ENCODE measurements at regions not wholly inside any gene's neighbourhood (a gene's known extent, or its start where the extent isn't known, plus 50 kb on each side); places are given as distances from the start of the nearest gene placed in this dataset.
"Not testable (repeated sequence)": the region's sequence is repeated elsewhere in the genome, so short reads cannot be mapped to it uniquely, and the experiment has no call there.

DNA sequence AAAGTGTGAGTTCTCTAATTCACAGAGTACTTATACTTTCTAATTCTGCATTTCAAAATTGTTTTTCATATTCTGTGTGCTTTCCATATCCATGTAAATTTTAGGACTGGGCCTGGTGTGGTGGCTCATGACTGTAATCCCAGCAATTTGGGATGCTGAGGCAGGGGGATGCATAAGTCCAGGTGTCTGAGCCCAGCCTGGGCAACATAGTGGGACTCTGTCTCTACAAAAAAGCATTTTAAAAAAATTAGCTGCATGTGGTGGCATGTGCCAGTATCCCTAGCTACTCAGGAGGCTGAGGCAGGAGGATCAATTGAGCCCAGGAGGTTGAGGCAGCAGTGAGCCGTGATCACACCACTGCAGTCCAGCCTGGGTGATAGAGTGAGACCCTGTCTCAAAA lies 382.6 kb upstream of the AKR1E2 start:
- no peak for DNase-seq (ENCODE audit: low read depth in 2 of 2)

DNA sequence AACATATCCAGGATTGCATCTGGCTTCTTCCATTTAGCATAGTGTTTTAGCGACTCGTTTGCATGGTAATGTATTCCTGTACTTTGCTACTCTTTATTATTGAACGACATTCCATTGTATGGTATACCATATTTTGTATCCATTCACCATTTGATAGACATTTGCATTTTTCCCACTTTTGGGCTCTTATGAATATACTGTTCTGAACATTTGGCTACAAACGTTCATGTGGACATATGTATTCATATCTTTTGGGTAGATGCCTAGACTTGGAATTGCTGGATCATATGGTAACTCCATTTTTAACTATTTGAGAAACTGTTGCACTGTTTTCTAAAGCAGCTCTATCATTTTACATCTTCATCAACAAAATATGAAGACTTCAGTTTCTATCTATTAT lies 383.7 kb upstream of the AKR1E2 start:
- no peak for DNase-seq (ENCODE audit: low read depth in 2 of 2)

DNA sequence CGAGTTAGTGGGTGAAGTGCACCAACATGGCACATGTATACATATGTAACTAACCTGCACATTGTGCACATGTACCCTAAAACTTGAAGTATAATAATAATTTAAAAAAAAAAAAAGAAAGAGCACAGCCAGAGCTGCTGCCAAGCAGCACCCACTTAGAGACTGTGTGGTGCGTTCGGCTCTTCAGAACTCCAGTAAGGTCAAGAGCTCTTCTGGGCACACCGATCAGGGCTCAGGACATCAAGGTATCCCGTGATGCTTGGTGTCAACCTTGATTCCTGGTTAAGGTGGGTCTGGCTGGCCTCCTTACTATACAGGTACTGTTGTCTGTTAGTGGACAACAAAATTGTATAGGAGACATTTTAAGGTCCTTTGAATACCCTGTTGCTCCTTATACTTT lies 385.7 kb upstream of the AKR1E2 start:
- DNase-seq (ENCODE audit: low read depth in 2 of 2) = no peak

DNA sequence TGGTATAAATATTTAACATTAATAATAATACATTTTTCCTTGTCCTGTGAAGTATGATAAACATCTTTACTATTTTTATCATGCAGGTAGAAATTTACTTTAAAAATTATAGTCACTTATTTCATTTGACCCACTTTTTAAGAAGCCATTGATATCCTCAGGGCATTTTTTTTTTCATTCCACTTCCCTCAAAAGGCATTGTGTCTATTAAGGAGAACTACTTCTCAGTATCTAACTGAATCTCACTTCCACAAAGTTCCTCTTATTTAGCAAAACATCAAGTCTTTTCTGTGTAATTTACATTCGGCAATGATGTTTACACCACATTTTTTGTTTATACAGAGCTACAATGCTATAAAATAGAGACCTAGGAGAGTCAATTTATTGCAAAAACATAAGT lies 388.2 kb upstream of the AKR1E2 start:
- DNase-seq (ENCODE audit: low read depth in 2 of 2) = no peak

DNA sequence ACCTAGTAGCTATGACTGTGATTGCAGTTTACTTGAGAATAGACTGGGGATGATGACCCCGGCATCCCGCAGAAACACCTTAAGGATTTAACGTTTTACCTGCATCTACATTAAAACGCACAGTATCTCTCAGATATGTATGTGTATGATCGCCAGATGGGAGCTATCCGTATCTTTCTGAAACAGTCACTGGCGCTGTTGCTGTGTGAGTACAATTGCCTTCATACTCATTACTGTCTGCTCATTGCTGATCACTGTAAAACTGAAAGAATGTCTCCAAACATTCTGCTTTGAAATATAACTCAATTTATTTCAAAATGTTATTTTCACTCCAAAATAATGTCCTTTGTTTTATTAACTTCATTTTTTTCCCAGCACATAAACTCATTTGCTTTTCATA lies 388.9 kb upstream of the AKR1E2 start:
- DNase-seq (ENCODE audit: low read depth in 2 of 2) = no peak

DNA sequence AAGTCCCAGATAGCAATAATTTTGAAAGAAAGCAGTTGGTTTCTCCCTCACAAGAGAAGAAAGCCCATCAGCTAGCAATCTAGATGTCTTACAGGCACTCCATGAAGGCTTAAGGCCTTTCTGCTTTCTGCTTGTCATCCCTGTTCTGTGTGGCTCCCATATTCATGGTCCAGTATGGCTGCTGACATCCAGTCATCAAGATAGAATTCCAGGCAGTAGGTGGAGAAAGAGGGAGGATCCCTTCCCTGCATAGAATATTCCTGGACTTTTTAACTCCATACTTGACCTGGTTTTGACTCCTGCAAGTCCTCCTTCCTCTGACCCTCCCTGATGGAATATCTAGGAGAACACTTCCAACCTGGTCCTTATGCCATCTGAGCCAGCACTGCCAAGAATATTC lies 389.9 kb upstream of the AKR1E2 start:
- no peak for DNase-seq (ENCODE audit: low read depth in 2 of 2)

DNA sequence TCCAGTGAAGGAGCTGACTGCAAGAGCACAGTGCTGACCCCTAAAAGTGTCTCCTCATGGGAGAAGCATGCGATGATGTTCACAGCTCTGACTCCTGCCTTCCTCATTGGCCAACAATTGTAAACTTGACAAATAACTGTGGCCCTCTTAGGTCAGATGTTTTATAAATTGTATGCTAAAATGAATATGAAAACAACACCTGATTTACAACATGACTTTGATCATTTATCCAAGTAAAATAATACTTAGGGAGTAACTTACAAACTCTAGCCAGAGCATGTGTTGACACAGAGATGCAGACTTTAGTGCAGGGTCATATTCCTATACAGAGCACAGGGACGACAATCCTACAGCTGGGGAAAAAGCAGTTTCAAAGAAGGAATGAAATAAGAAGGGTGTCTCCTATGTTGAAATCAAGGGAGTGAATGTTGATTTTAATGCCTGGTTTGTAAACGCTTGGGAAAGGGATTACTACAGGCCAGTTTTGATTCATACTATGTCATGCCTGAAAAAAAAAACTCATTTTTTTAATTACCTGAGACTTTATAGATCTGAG lies 391.4 kb upstream of the AKR1E2 start:
- DNase-seq (ENCODE audit: low read depth in 2 of 2) = no peak

DNA sequence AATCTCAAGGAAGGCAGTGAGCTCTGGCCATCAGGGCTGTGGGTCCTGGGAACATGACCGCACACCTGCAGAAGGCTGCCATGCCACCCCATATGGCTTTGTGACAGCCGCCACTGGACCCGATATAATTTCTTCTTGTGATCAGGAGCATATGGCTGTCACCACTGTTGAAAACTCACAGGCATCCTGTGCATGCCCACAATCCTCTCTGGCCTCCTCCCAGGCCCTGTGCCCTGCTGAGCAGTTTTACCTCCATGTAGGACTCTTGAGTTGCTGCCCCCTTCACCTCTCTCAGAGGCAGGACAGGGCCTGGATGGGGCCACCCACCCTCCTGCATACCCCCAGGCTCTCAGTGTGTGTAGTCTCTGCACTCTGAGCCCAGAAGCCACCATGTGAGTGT lies 391.9 kb upstream of the AKR1E2 start:
- no peak for DNase-seq (ENCODE audit: low read depth in 2 of 2)

DNA sequence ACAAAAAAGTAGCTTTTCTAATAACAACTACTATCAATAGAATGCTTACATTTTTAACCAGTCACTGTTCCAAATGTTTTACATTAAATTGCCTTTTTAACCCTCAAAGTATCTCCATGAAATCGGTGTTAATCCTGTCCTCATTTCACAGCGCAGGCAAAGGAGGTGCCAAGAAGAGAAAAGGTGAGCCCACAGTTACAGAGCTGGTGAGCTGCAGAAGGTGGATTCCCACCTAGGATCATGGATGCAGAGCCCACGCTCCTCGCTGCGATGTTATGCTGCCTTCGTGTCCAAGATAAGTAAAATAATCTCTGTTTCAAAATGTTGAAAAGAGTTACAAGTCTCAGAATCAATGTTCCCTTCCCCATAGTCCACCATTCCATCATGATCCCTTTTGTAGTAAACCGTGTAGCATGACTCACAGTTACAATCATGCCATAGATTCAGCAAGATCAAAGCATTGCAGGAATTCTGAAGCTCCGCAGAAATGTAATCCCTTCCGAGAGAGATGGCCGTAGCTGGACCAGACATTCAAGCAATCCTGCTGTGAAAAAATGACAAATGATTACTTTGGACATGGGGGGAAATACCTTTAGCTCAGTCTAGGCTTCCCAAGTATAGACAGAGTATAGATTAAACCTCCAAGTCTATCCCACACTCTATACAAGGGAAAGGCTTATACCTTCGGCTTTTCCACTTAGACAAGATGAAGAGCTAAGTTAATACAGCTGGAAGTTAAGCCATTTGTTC lies 394.7 kb upstream of the AKR1E2 start:
- DNase-seq (ENCODE audit: low read depth in 2 of 2) = no peak

DNA sequence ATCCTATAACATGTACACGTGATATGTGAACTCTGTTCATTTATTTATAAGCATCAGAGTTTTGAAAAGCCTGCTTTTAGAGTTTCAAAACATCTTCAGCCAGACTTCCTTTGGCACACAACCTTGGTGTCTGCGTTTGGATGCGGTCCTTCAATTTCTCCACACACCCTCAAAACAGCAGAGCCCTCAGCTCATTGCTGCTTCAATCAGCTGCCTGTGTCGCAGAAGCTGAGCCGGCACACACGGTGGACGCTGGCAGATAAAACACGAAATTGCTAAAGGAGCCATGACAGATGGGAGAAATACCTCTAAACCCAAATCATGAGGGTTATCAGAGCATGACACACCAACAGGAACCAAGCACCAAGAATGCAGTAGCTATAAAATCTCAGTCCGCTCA lies 396.4 kb upstream of the AKR1E2 start:
- no peak for DNase-seq (ENCODE audit: low read depth in 2 of 2)

DNA sequence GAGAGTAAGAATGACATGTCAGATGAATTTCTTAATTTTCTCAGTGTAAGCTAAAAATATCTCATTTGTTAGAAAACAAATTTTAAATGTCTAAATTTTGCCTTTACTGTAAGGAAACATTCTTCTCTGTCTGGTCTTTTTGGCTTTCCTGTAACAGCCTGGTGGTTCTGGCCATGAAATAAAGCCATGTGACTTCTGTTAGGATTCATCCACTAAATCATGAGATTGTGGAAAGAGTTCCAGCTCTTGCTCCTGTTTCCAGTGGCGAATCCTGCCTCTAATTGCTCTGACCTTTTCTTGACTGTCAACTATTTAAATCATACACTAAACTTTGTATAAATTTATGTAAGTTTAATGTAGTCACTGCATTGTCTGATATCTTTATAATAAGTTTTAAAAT lies 398.5 kb upstream of the AKR1E2 start:
- DNase-seq (ENCODE audit: low read depth in 2 of 2) = no peak

DNA sequence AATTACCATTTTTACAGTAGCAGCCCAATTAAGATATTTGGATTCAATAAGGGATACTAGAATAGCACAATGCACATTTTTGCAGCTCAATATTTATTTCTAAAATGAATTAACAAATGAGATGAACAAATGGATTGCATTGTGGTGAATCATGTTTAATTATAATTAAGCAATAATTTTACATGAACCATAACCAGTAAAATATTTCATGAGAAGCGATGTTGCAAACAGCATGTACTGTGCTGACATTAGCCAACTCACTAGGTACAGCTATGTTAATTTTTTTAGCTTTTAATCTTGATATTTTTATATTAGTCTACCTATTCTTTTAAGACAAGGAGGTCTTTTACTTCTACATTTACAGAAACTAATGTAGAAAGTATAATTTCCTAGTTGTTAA lies 399.1 kb upstream of the AKR1E2 start:
- DNase-seq (ENCODE audit: low read depth in 2 of 2) = no peak

DNA sequence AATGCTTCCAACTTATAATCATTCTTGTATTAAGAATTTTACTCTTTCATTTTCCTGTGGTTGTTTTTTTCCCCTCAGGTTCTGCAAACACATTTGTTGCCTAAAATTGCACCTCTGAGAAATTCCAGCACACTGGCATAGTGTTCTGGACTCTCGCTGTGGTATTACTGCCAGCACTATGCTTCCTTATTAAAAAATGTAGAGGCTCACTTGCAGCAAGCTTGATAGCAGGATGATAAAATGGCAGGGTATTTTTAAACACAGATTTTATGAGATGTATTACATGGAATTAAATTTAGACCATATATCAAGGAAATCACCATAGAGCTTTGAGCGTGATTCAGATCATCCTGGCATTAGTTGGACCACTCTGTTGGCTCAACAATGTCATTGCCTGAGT lies 416.7 kb upstream of the AKR1E2 start:
- no peak for DNase-seq (ENCODE audit: low read depth in 2 of 2)

DNA sequence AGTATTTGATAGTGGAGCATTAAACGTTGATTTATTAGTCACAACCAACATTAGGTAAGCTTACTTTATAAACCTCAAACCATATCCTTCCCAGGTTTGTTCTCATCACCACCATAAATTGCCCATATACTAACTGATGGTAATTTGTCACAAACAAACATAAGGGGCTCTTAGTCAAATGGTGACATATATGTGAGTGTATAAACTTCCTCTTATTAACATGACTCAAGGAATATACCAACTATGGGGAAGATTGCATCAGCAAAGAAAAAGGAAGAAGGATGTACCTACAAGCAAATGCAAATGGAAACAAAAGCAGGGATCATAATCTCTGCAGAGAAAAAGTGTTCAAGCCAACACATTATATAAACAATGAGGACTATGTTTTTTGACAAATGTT lies 418.2 kb upstream of the AKR1E2 start:
- DNase-seq (ENCODE audit: low read depth in 2 of 2) = no peak

DNA sequence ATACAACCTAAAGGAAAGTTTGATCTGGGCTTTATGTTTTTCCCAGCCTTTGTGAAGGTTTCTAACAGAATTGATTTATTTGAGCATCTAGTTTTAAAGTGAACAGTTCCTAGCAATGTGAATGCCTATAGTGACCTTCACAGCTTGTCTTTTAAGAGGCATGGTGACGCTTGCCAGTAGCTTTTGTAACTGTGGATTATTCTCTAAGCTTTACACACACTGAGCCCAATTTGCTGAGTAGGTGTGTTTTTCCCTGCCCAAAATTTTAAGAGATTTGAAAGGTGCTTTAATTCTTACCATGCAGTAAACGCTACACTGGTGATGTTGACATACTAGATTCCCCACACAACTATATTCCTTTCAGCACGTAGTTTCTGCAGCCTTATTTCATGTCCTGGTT lies 420.2 kb upstream of the AKR1E2 start:
- no peak for DNase-seq (ENCODE audit: low read depth in 2 of 2)

DNA sequence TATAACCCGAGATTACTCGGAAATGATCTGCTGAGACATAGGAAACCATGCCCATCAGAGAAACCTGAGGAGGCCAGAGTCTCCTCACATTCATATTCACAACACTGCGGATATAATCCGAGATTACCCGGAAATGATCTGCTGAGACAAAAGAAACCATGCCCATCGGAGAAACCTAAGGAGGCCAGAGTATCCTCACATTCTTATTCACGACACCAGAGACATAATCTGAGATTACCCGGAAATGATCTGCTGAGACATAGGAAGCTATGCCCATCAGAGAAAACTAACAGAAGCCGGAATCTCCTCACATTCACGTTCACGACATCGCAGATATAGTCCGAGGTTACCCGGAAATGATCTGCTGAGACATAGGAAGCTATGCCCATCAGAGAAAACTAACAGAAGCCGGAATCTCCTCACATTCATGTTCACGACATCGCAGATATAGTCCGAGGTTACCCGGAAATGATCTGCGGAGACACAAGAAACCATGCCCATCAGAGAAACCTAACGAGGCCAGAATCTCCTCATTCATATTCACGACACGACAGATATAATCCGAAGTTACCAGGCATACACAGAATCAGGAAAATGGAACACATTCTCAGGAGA lies 422.3 kb upstream of the AKR1E2 start:
- DNase-seq (ENCODE audit: low read depth in 2 of 2) = no peak

DNA sequence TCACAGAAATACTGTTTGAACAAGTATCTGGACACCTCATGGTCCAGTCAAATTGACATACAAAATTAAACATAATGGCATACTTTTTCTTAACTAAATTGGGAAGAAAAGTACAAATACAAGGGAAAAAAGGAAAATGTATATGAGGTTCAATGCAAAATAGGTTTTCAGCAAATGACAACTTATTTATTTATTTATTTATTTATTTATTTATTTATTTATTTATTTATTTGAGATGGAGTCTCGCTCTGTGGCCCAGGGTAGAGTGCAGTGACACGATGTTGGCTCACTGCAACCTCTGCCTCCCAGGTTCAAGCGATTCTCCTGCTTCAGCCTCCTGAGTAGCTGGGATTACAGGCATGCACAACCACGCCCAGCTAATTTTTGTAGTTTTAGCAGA lies 424.9 kb upstream of the AKR1E2 start:
- DNase-seq (ENCODE audit: low read depth in 2 of 2) = not testable (repeated sequence)

DNA sequence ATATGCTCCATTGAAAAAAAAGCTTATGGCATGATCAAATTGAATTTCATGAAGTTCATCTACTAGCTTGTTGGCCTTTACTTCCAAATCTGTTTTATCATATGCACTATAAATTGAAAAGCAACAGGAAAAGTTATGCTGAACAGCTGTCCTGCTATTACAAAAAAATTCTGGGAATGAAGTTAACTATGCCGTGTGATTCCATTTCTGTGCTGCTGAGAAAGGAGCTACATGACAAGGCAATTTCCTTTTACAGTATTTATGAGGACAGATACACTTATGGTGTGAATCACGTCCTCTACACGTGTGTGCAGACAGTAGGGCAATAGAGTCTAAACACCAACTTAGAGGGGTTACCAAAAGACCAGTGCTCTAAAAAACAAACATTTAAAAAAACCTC lies 426.5 kb upstream of the AKR1E2 start:
- no peak for DNase-seq (ENCODE audit: low read depth in 2 of 2)

DNA sequence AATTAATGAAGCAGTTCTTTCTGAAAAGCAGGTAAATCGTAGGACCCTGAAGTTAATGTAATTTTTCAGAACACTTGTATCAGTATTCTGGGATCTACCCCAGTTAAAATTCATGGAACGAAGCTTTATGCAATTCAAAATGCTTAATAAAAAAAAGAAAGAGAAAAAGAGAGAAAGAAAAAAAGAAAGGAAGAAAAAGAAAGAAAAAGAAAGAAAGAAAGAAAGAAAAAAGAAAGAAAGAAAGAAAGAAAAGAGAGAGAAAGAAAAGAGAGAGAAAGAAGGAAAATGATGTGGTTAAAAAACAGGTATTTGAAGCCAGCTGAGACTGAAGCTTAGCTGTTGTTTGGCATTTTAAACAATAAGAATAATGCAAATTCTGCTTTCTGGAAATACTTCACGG lies 427.4 kb upstream of the AKR1E2 start:
- DNase-seq (ENCODE audit: low read depth in 2 of 2) = no peak

DNA sequence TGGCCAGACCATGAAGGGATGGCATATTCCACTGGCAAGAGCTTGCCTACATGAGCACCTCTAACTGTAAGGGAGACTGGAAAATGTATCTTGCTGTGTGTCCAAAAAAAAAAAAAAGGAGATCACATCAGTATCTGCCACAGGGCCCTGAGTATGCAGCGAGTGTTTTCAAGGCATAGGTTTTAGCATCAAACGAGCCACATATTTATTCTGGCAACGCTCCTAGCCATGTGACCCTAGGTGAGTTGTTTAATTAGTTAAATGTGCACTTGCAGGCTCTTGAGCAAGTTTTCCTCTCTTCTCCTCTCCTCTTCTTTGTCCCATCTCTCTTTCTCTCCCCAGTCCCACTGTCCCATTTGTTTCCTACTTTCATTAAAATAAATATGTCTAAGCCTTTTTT lies 428.7 kb upstream of the AKR1E2 start:
- no peak for DNase-seq (ENCODE audit: low read depth in 2 of 2)

DNA sequence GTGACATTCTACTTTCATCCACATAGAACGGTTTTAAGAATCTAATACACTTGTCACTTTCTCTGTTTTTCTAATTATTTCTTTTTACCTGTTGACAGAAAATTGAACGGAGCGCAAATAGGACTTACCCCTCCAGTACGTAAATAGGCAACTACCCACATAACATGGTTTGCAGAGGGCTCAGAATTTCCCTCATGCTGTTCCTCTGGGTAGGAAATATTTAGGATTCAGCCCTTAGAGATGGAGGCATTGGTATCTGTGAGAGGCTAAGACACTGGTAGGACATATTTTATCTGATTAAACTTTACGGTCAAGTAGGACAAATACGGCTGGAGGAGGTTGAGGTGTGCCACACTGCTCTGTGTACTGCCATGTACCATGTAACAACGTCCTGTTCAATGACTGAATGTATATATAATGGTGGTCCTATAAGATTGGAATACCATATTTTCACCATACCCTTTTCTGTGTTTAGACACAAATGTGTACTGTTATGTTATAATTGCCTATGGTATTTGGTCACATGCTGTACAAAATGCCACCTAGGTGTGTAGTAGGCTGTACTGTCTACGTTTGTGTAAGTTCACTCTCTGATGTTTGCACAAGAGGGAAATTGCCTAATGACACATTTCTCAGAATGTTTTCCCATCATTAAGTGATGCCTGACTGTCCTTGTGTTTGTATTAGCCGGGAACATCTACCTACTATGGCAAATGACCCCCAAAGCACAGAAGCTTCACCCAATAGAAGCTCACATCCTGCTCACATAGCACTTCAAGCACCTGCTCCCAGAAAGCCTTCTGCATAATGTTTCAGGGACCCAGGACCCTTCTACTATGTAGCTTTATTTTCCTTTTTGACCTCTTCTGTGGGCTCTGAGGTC lies 429.4 kb upstream of the AKR1E2 start:
- DNase-seq (ENCODE audit: low read depth in 2 of 2) = no peak

DNA sequence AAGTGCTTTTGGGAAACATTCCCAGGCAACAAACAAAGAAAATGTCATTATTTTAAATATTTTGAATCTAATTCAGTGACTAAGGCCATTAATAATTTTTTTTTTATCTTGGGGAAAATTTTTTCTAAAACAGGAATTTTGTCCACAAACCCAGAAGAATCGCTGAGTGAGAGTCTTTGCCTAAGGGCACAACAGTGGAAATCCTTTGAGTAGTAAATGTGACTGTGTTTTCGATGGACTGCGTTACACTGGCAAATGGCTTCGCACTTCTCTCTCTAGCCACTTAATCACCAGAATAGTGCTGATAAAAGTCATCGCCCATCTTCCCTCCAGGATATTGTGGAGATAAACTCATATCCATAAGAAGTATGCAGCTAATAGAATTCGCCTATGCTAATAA lies 430.3 kb upstream of the AKR1E2 start:
- DNase-seq (ENCODE audit: low read depth in 2 of 2) = no peak

DNA sequence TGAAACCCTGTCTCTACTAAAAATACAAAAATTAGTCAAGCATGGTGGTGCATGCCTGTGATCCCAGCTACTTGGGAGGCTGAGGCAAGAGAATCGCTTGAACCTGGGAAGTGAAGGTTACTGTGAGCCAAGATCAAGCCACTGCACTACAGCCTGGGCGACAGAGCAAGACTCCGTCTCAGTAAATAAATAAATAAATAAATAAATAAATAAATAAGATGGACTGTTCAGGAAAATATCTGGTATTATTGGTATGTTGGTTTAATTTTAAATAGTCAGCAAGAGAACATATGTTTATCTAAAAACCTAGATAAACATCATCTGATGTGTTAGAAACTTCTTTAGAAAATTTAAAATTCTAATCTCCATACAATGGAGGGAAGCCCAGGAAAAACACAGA lies 431.6 kb upstream of the AKR1E2 start:
- DNase-seq (ENCODE audit: low read depth in 2 of 2) = not testable (repeated sequence)
